IMR-90 (cell line): ENCODE measurements at regions not wholly inside any gene's neighbourhood (a gene's known extent, or its start where the extent isn't known, plus 50 kb on each side); places are given as distances from the start of the nearest gene placed in this dataset.

ENCODE experiments used
- ATAC-seq: fragments of 200-7000 bp; cut with Tn5 transposase; 2 replicates; pipeline ENCODE4 v1.9.1; 2020; ENCODE audit warnings: low read depth, mild to moderate bottlenecking, moderate library complexity
- BruUV-seq: library from RNA; stranded (reverse); fragments of 400-500 nt; replicated peaks from 2 replicates; lab custom pipeline; 2021; lab: Mats Ljungman, UMichigan
- CTCF ChIA-PET: fragments of 300-600 bp; formaldehyde crosslinking; extraction: SDS; loops from one replicate; lab custom pipeline; 2021; ENCODE audit warnings: antibody characterized with exemption; lab: Yijun Ruan, JAX
- POLR2A ChIA-PET: fragments of 300-600 bp; sonication (Branson Sonifier 250); formaldehyde crosslinking; loops from one replicate; lab custom pipeline; 2022; ENCODE audit warnings: antibody characterized with exemption; ENCODE audit not compliant: unreplicated experiment; lab: Charles Lee
- DNase-seq: peaks from one replicate; pipeline ENCODE4 v3.0.0; 2013
- H2AFZ ChIP-seq: replicated peaks from 2 replicates; pipeline ENCODE3; 2013; ENCODE audit warnings: low read length, mild to moderate bottlenecking; ENCODE audit not compliant: poor library complexity
- H2AK5ac ChIP-seq: 2 replicates; pipeline ENCODE4 v1.6.1; 2013; ENCODE audit warnings: low read depth, low read length, inconsistent platforms
- H2AK9ac ChIP-seq: replicated peaks from 2 replicates; pipeline ENCODE3; 2013; ENCODE audit warnings: mild to moderate bottlenecking, low read depth, low read length, moderate library complexity; ENCODE audit not compliant: poor library complexity
- H2BK120ac ChIP-seq: 2 replicates; pipeline ENCODE4 v1.6.1; 2013; ENCODE audit warnings: low read depth, low read length, inconsistent platforms
- H2BK15ac ChIP-seq: 3 replicates; pipeline ENCODE4 v1.6.1; 2013; ENCODE audit warnings: low read depth, low read length, inconsistent platforms
- H2BK20ac ChIP-seq: 2 replicates; pipeline ENCODE4 v1.6.1; 2013; ENCODE audit warnings: low read depth, mild to moderate bottlenecking, inconsistent platforms, low read length, moderate library complexity
- H2BK5ac ChIP-seq: 2 replicates; pipeline ENCODE4 v1.6.1; 2013; ENCODE audit warnings: mild to moderate bottlenecking, low read depth, low read length, inconsistent platforms; ENCODE audit not compliant: poor library complexity, severe bottlenecking
- H3K14ac ChIP-seq: replicated peaks from 2 replicates; pipeline ENCODE4 v1.6.1; 2013; ENCODE audit warnings: low read depth, low read length, inconsistent platforms
- H3K18ac ChIP-seq: 2 replicates; pipeline ENCODE4 v1.6.1; 2013; ENCODE audit warnings: low read depth, low read length, control low read depth
- H3K23ac ChIP-seq: 2 replicates; pipeline ENCODE4 v1.6.1; 2013; ENCODE audit warnings: low read depth, low read length, inconsistent platforms
- H3K27ac ChIP-seq: 2 replicates; pipeline ENCODE4 v1.5.1; 2013; ENCODE audit warnings: mild to moderate bottlenecking, control low read depth, low read length; ENCODE audit not compliant: insufficient read depth
- H3K27me3 ChIP-seq: 2 replicates; pipeline ENCODE4 v1.6.1; 2013; ENCODE audit warnings: low read length; ENCODE audit not compliant: control insufficient read depth, insufficient read depth
- H3K36me3 ChIP-seq: 2 replicates; pipeline ENCODE4 v1.6.1; 2013; ENCODE audit warnings: low read length, mixed read lengths; ENCODE audit not compliant: control insufficient read depth, insufficient read depth
- H3K4ac ChIP-seq: 2 replicates; pipeline ENCODE4 v1.6.1; 2013; ENCODE audit warnings: low read depth, low read length, inconsistent platforms
- H3K4me1 ChIP-seq: 2 replicates; pipeline ENCODE4 v1.6.1; 2013; ENCODE audit warnings: low read length, mixed read lengths; ENCODE audit not compliant: control insufficient read depth, insufficient read depth
- H3K4me2 ChIP-seq: 2 replicates; pipeline ENCODE4 v1.6.1; 2013; ENCODE audit warnings: low read depth, mild to moderate bottlenecking, control low read depth, low read length, moderate library complexity
- H3K4me3 ChIP-seq: 2 replicates; pipeline ENCODE4 v1.5.1; 2013; ENCODE audit warnings: low read depth, mild to moderate bottlenecking, control low read depth, low read length, moderate library complexity; ENCODE audit not compliant: insufficient read depth
- H3K56ac ChIP-seq: 2 replicates; pipeline ENCODE4 v1.6.1; 2013; ENCODE audit warnings: low read length, inconsistent platforms; ENCODE audit not compliant: insufficient read depth; ENCODE audit errors: extremely low read depth
- H3K79me1 ChIP-seq, 2 experiments: 2 replicates each; pipeline ENCODE4 v1.6.1; 2013; ENCODE audit warnings: low read length in 2 of 2, inconsistent platforms in 1 of 2, low read depth in 1 of 2
- H3K9ac ChIP-seq: 2 replicates; pipeline ENCODE4 v1.6.1; 2013; ENCODE audit warnings: low read depth, low read length, control low read depth
- H3K9me1 ChIP-seq: 2 replicates; pipeline ENCODE4 v1.6.1; 2013; ENCODE audit warnings: low read length, inconsistent platforms; ENCODE audit not compliant: insufficient read depth
- H3K9me3 ChIP-seq: 2 replicates; pipeline ENCODE4 v1.6.1; 2013; ENCODE audit warnings: low read length; ENCODE audit not compliant: control insufficient read depth, insufficient read depth
- H4K20me1 ChIP-seq: 2 replicates; pipeline ENCODE4 v1.6.1; 2013; ENCODE audit warnings: low read length, inconsistent platforms; ENCODE audit not compliant: insufficient read depth
- H4K5ac ChIP-seq: 2 replicates; pipeline ENCODE4 v1.6.1; 2013; ENCODE audit warnings: mild to moderate bottlenecking, low read depth, low read length, control low read depth
- H4K8ac ChIP-seq, 2 experiments: 2 replicates each; pipeline ENCODE4 v1.6.1; 2013; ENCODE audit warnings: low read depth in 2 of 2, low read length in 2 of 2, control low read depth in 1 of 2, inconsistent platforms in 1 of 2
- H4K91ac ChIP-seq: 2 replicates; pipeline ENCODE4 v1.6.1; 2013; ENCODE audit warnings: low read depth, low read length, inconsistent platforms; ENCODE audit not compliant: insufficient read depth
- SMC3 ChIP-seq: fragments of 150-350 bp; IDR thresholded peaks from 2 replicates; pipeline ENCODE4 v1.6.1; 2016; ENCODE audit warnings: low read depth, mild to moderate bottlenecking, antibody characterized with exemption, low read length, moderate library complexity
- WGBS, 2 experiments: methylation state at CpG; one replicate each; pipeline versions ENCODE4 v1.1.5 to v1.1.7; 2013; ENCODE audit warnings: missing lambda C conversion rate in 2 of 2; ENCODE audit not compliant: insufficient read length in 1 of 2; ENCODE audit errors: extremely low coverage in 2 of 2; 5-methylcytosine and 5-hydroxymethylcytosine counted together
- dilution Hi-C: fragments of 300-500 bp; cut with HindIII; formaldehyde crosslinking; loops from one replicate; pipeline ENCODE4 v1.14.3; 2018; ENCODE audit warnings: low sequenced_read_pairs; ENCODE audit not compliant: unreplicated experiment
- in situ Hi-C: fragments of 300-500 bp; cut with MboI; formaldehyde crosslinking; loops from 3 replicates; pipeline ENCODE4 v1.14.3; 2019; ENCODE audit warnings: low sequenced_read_pairs, inconsistent platforms, mixed read lengths
- intact Hi-C: fragments of 100-400 bp; cut with micrococcal nuclease; formaldehyde crosslinking; loops from 2 replicates; pipeline ENCODE4 v1.10.0; 2022

DNA sequence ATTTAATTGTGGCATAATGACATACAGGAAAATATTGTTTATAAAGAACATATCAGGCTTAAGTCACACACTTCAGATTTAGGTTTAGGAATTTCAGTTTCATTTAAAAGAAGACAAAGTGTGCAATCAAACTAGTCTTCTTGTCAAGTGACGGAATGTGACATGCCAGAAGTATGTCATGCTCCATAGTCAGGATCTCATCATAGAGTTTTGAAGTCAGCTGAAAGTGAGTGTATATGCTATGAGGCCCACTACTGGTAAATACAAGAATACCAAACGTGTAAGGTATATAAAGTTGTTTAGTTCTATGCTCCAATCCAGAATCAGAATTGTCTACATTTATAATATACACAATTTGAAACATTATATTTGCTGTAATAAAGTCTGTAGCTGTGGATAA lies 988.4 kb downstream of the TBL1XR1 start:
- POLR2A ChIA-PET = no interaction called here
- H3K4me1 ChIP-seq = no peaks in the 10 kb centered on the region
- H2AK9ac ChIP-seq = no peak overlapping the region
- no peak overlapping the region for H2BK20ac ChIP-seq
- DNase-seq (no peak), ATAC-seq (no peak)
- H4K8ac ChIP-seq = no peak overlapping the region
- H3K4me3 ChIP-seq = no peak overlapping the region
- no peak overlapping the region for H3K27ac ChIP-seq
- H3K36me3 ChIP-seq = no peaks in the 10 kb centered on the region
- H4K5ac ChIP-seq = no peak overlapping the region
- no peak overlapping the region for H2BK15ac ChIP-seq
- H3K56ac ChIP-seq = no peak overlapping the region
- H3K9ac ChIP-seq = no peak overlapping the region
- no peak overlapping the region for H3K4me2 ChIP-seq
- H4K91ac ChIP-seq = no peak overlapping the region
- H3K4ac ChIP-seq = no peak overlapping the region
- H2AK5ac ChIP-seq = no peak overlapping the region
- dilution Hi-C loops (no loop called here), in situ Hi-C loops (no loop called here), intact Hi-C loops (no loop called here)
- H2BK5ac ChIP-seq = no peak overlapping the region
- no TSS peak for BruUV-seq
- no peak for TF ChIP-seq SMC3
- H3K23ac ChIP-seq = no peak overlapping the region
- H2BK120ac ChIP-seq = no peak overlapping the region
- H4K20me1 ChIP-seq = no peaks in the 10 kb centered on the region
- CTCF ChIA-PET = no interaction called here
- H3K27me3 ChIP-seq = no peaks in the 10 kb centered on the region
- no peaks in the 10 kb centered on the region for H3K9me1 ChIP-seq
- H3K9me3 ChIP-seq = no peaks in the 10 kb centered on the region
- no peak overlapping the region for H3K14ac ChIP-seq
- WGBS, 2 experiments = no CpG with 5 or more reads among the region's 2 CpGs
- H2AFZ ChIP-seq = no peak overlapping the region
- no peaks in the 10 kb centered on the region for H3K79me1 ChIP-seq
- no peak overlapping the region for H3K18ac ChIP-seq
